OCI-LY1 (cell line): ENCODE measurements at regions not wholly inside any gene's neighbourhood (a gene's known extent, or its start where the extent isn't known, plus 50 kb on each side); places are given as distances from the start of the nearest gene placed in this dataset.

Experiments
- H2AFZ ChIP-seq: fragments of 200-600 bp; sonication (generic), shearing (Covaris generic); 2 replicates; pipeline ENCODE4 v1.6.0; 2014; ENCODE audit warnings: antibody characterized with exemption, mild to moderate bottlenecking, low read length
- H3F3A ChIP-seq: fragments of 200-600 bp; sonication (generic), shearing (Covaris generic); 2 replicates; pipeline ENCODE4 v1.6.0; 2014; ENCODE audit warnings: mild to moderate bottlenecking, antibody characterized with exemption, low read length, moderate library complexity; ENCODE audit not compliant: insufficient read depth
- H3K27ac ChIP-seq: fragments of 200-600 bp; sonication (generic); 2 replicates; pipeline ENCODE4 v1.5.1; 2014; ENCODE audit warnings: low read length, mixed run types, mild to moderate bottlenecking, low read depth; ENCODE audit not compliant: poor library complexity, severe bottlenecking
- H3K27me3 ChIP-seq: fragments of 200-600 bp; sonication (generic); 2 replicates; pipeline ENCODE4 v1.6.0; 2014; ENCODE audit warnings: antibody characterized with exemption, mild to moderate bottlenecking, low read length, moderate library complexity; ENCODE audit not compliant: insufficient read depth
- H3K36me3 ChIP-seq: fragments of 200-600 bp; sonication (generic); 2 replicates; pipeline ENCODE4 v1.6.1; 2014; ENCODE audit warnings: mild to moderate bottlenecking, antibody characterized with exemption, low read length, moderate library complexity, mixed read lengths; ENCODE audit not compliant: insufficient read depth
- H3K4me1 ChIP-seq: fragments of 200-600 bp; sonication (generic); 2 replicates; pipeline ENCODE4 v1.5.1; 2014; ENCODE audit warnings: mild to moderate bottlenecking, low read length, moderate library complexity; ENCODE audit not compliant: insufficient read depth, severe bottlenecking
- H3K4me2 ChIP-seq: fragments of 200-600 bp; sonication (generic), shearing (Covaris generic); 2 replicates; pipeline ENCODE4 v1.6.1; 2014; ENCODE audit warnings: low read length
- H3K4me3 ChIP-seq: fragments of 200-600 bp; sonication (generic); 2 replicates; pipeline ENCODE4 v1.5.1; 2014; ENCODE audit warnings: low read length, low read depth, mild to moderate bottlenecking, mixed read lengths; ENCODE audit not compliant: poor library complexity, severe bottlenecking
- H3K79me2 ChIP-seq: fragments of 200-600 bp; shearing (Covaris generic); 2 replicates; pipeline ENCODE4 v1.6.1; 2016; ENCODE audit warnings: mixed run types, low read length, mixed read lengths; ENCODE audit not compliant: insufficient read depth
- H3K9ac ChIP-seq: fragments of 200-600 bp; sonication (generic), shearing (Covaris generic); 2 replicates; pipeline ENCODE4 v1.6.1; 2014; ENCODE audit warnings: mild to moderate bottlenecking, low read length, mixed read lengths
- H3K9me2 ChIP-seq: fragments of 200-600 bp; sonication (generic), shearing (Covaris generic); 2 replicates; pipeline ENCODE4 v1.6.1; 2014; ENCODE audit warnings: low read depth, mild to moderate bottlenecking, low read length, mixed read lengths
- H3K9me3 ChIP-seq: fragments of 200-600 bp; shearing (Covaris generic); 2 replicates; pipeline ENCODE4 v1.6.1; 2014; ENCODE audit warnings: low read length, mixed read lengths
- H4K20me1 ChIP-seq: fragments of 200-600 bp; sonication (generic), shearing (Covaris generic); 2 replicates; pipeline ENCODE4 v1.6.0; 2016; ENCODE audit warnings: mild to moderate bottlenecking, low read length; ENCODE audit not compliant: insufficient read depth
- EZH2 ChIP-seq: fragments of 200-600 bp; sonication (generic), shearing (Covaris generic); IDR thresholded peaks from 2 replicates; pipeline ENCODE4 v1.8.0; 2017; ENCODE audit warnings: borderline replicate concordance, mixed run types, mild to moderate bottlenecking, antibody characterized with exemption, low read length, moderate library complexity, mixed read lengths
- TF ChIP-seq, protein P1 (sequence below): fragments of 200-600 bp; sonication (generic), shearing (Covaris generic); IDR thresholded peaks from 2 replicates; pipeline ENCODE4 v1.5.1; 2017; ENCODE audit warnings: mild to moderate bottlenecking, antibody characterized with exemption, low read length, moderate library complexity, mixed read lengths

DNA sequence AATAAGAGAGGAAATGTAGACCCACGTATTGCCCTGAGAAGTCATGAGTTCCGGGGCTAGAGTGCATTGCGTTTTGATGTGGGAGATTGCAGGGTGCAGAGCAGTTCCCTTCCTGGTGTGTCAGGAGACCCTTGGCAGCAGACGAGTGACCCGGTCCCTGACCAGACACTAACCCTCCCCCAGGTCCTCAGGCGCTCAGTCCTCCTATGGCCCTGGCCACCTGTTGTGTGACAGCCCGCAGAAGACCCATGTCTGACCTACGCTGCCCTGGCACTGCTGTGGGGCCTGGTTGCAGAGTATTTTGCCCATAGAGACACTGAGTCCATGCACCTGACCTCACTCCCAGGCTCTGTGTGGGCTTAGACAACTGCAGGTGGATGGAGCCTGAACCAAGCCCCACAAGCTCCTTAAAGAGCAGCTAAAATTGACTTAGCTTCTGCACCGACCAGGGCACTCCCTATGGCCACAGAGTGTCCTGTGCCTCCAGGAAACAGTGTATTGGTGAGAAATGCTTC is 833.8 kb downstream of the TBC1D22A start:
- no peaks in the 10 kb centered on the region for H3K79me2 ChIP-seq
- H3K4me2 ChIP-seq: no peak overlapping the region
- H3K9ac ChIP-seq: no peak overlapping the region
- TF ChIP-seq, protein P1, sequence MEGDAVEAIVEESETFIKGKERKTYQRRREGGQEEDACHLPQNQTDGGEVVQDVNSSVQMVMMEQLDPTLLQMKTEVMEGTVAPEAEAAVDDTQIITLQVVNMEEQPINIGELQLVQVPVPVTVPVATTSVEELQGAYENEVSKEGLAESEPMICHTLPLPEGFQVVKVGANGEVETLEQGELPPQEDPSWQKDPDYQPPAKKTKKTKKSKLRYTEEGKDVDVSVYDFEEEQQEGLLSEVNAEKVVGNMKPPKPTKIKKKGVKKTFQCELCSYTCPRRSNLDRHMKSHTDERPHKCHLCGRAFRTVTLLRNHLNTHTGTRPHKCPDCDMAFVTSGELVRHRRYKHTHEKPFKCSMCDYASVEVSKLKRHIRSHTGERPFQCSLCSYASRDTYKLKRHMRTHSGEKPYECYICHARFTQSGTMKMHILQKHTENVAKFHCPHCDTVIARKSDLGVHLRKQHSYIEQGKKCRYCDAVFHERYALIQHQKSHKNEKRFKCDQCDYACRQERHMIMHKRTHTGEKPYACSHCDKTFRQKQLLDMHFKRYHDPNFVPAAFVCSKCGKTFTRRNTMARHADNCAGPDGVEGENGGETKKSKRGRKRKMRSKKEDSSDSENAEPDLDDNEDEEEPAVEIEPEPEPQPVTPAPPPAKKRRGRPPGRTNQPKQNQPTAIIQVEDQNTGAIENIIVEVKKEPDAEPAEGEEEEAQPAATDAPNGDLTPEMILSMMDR: no peak
- H3K36me3 ChIP-seq: no peaks in the 10 kb centered on the region
- H3K4me3 ChIP-seq: no peak overlapping the region
- H2AFZ ChIP-seq: no peak overlapping the region
- H3K9me3 ChIP-seq: no peaks in the 10 kb centered on the region
- no peaks in the 10 kb centered on the region for H4K20me1 ChIP-seq
- no peaks in the 10 kb centered on the region for H3F3A ChIP-seq
- no peak overlapping the region for H3K27ac ChIP-seq
- no peaks in the 10 kb centered on the region for H3K27me3 ChIP-seq
- H3K4me1 ChIP-seq: no peaks in the 10 kb centered on the region
- H3K9me2 ChIP-seq: no peaks in the 10 kb centered on the region

DNA sequence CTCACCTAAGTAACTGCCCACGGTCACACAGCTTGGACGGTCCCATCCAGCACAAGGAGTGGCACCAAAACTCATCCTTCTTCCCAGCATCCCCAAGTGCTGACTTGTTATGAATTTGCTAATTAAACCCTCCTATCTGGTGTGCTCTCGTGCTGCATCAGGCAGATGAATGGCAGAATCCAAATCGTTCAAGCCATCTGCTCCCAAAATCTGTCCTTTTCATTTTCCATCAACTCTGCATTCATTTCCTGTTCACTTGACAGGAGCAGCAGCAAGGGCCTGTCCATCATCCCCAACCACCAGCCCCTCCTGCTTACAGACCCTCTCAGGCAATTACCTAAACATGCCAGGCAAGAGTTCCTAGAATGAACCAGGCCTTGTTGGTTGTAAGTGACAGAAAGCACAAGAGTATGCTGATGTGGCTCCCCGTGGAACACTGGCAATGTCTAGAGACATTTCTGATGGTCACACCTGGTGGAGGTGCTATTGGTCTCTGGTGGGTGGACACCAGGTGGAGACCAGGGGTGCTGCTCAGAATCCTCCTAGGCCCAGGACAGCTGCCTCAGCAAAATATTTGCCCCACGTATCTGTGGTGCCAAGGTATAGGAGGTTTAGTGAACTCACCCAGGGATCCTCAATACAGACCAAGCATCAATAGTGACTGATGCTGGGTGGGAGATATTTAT is 832.5 kb downstream of the TBC1D22A start:
- no peaks in the 10 kb centered on the region for H3K27me3 ChIP-seq
- no peaks in the 10 kb centered on the region for H3K79me2 ChIP-seq
- TF ChIP-seq EZH2: no peak
- TF ChIP-seq, protein P1: no peak
- H3K4me1 ChIP-seq: no peaks in the 10 kb centered on the region
- no peak overlapping the region for H3K4me2 ChIP-seq
- H3K9me3 ChIP-seq: no peaks in the 10 kb centered on the region
- H4K20me1 ChIP-seq: no peaks in the 10 kb centered on the region
- no peak overlapping the region for H3K4me3 ChIP-seq
- H2AFZ ChIP-seq: no peak overlapping the region
- H3F3A ChIP-seq: no peaks in the 10 kb centered on the region
- H3K27ac ChIP-seq: no peak overlapping the region
- H3K36me3 ChIP-seq: no peaks in the 10 kb centered on the region
- H3K9ac ChIP-seq: no peak overlapping the region
- H3K9me2 ChIP-seq: no peaks in the 10 kb centered on the region

DNA sequence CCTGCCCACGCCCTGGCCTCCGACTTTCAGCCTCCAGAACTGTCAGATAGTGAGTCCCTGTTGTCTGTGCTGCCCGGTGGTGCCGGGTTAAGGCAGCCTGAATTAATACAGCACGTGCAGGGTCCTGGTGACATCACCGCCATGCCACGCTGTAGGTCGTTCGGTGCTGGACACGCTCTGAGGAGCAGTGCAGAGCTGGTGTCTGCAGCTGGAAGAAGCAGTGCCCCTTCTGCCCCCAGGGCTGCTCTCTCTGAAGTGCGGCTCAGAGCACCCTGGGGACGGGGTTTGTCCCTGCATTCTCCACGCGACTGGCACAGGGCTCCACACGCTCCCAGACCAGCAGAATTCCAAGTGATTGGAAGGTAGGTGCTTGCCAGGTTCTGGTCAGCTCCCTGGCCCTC is 831.5 kb downstream of the TBC1D22A start:
- Histone ChIP-seq H3K79me2 (no peaks in the 10 kb centered on the region), H3K4me1 (no peaks in the 10 kb centered on the region), H3K27ac (no peak overlapping the region), H3K36me3 (no peaks in the 10 kb centered on the region), H4K20me1 (no peaks in the 10 kb centered on the region), H2AFZ (no peak overlapping the region), H3K4me2 (no peak overlapping the region), H3K9ac (no peak overlapping the region), H3K27me3 (no peaks in the 10 kb centered on the region), H3K9me2 (no peaks in the 10 kb centered on the region), H3F3A (no peaks in the 10 kb centered on the region), H3K9me3 (no peaks in the 10 kb centered on the region), H3K4me3 (no peak overlapping the region)
- TF ChIP-seq EZH2: no peak
- TF ChIP-seq, protein P1: no peak
